Amniotic epithelial cell (primary cell): ENCODE measurements at regions not wholly inside any gene's neighbourhood (a gene's known extent, or its start where the extent isn't known, plus 50 kb on each side); places are given as distances from the start of the nearest gene placed in this dataset.

ENCODE experiments used
- DNase-seq: peaks from one replicate; pipeline ENCODE4 v3.0.0-alpha.2; 2010; ENCODE audit warnings: low read depth

- no peak for DNase-seq
Observed at GRCh38 chr5:164708831-164709230, 1203.4 kb downstream of the MAT2B start.

- DNase-seq, result no peak
Observed at GRCh38 chr5:164713682-164714081, 1208.3 kb downstream of the MAT2B start.

GRCh38 chr5:164721116-164721515 lies 1215.7 kb downstream of the MAT2B start:
- DNase-seq, result no peak

- no peak for DNase-seq
Observed at GRCh38 chr5:164721656-164722055, 1216.2 kb downstream of the MAT2B start.

GRCh38 chr5:164722702-164723101 lies 1217.3 kb downstream of the MAT2B start:
- DNase-seq, result no peak

GRCh38 chr5:164727012-164727411 lies 1221.6 kb downstream of the MAT2B start:
- DNase-seq, result no peak

- DNase-seq, result no peak
Observed at GRCh38 chr5:164728733-164729132, 1223.3 kb downstream of the MAT2B start.

- DNase-seq, result no peak
Observed at GRCh38 chr5:164735334-164735733, 1229.9 kb downstream of the MAT2B start.

GRCh38 chr5:164741376-164741775 lies 1236.0 kb downstream of the MAT2B start:
- no peak for DNase-seq

GRCh38 chr5:164742025-164742424 lies 1236.6 kb downstream of the MAT2B start:
- no peak for DNase-seq

GRCh38 chr5:164746723-164747122 lies 1241.3 kb downstream of the MAT2B start:
- DNase-seq, result no peak

- DNase-seq, result no peak
Observed at GRCh38 chr5:164747371-164747770, 1242.0 kb downstream of the MAT2B start.

GRCh38 chr5:164748861-164749260 lies 1243.4 kb downstream of the MAT2B start:
- DNase-seq, result no peak

- DNase-seq, result no peak
Observed at GRCh38 chr5:164753434-164753833, 1248.0 kb downstream of the MAT2B start.

- no peak for DNase-seq
Observed at GRCh38 chr5:164763206-164763605, 1257.8 kb downstream of the MAT2B start.

- no peak for DNase-seq
Observed at GRCh38 chr5:164772122-164772521, 1266.7 kb downstream of the MAT2B start.

- no peak for DNase-seq
Observed at GRCh38 chr5:164784230-164784629, 1278.8 kb downstream of the MAT2B start.

- DNase-seq, result no peak
Observed at GRCh38 chr5:164798110-164798509, 1292.7 kb downstream of the MAT2B start.

- DNase-seq, result no peak
Observed at GRCh38 chr5:164799391-164799790, 1294.0 kb downstream of the MAT2B start.

GRCh38 chr5:164801910-164802309 lies 1296.5 kb downstream of the MAT2B start:
- DNase-seq, result no peak

- DNase-seq, result no peak
Observed at GRCh38 chr5:164809821-164810220, 1304.4 kb downstream of the MAT2B start.

- no peak for DNase-seq
Observed at GRCh38 chr5:164818445-164818844, 1313.0 kb downstream of the MAT2B start.

GRCh38 chr5:164824671-164825070 lies 1319.3 kb downstream of the MAT2B start:
- DNase-seq, result no peak

GRCh38 chr5:164832516-164832915 lies 1327.1 kb downstream of the MAT2B start:
- no peak for DNase-seq

GRCh38 chr5:164844348-164844747 lies 1338.9 kb downstream of the MAT2B start:
- no peak for DNase-seq
